ENCODE measurements at regions not wholly inside any gene's neighbourhood (a gene's known extent, or its start where the extent isn't known, plus 50 kb on each side); places are given as distances from the start of the nearest gene placed in this dataset.

DNA sequence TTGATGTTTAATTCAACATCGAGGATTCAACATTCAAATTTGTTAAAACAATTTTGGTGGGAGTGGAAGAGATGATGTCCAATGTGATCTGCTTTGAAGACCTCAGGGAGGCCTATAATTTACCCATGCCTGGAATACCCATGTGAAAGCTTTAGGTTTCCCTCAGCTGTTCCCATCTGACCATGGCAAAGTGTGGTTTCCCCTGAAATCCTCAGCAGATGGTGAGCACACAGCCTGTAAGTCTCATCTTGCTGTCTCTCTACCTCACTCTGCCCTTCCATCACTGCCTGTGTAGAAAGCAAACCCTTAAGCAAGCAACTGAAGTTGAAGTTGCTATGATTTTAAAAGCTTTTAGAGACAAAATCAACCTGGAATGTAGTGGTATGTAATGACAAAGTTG lies 80.1 kb upstream of the ATF3 start:
- no peak for DNase-seq

DNA sequence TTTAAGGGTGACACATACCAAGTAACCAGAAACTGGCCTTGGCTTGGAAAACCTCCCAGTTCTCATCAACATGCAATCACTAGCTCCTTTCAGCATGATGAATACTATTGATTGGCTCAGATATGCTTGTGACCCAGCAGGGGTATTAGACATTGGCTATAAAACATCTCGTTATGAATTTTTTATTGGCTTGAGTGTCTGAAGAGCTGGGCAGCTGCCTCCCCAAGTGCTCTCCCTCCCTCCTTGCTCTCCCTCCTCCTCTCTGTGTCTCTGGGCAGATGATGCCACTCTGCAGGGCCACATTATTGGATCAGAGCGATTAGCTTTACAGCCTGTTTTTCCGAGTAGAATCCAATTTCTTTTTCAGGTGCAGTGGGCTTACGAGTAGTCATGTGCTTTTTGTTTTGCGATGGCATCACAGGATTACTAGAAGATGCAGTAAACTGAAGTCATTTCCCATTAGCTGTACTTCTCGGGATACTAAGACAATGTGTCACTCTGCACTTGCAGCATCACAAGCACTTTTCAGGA lies 79.3 kb upstream of the ATF3 start:
- no peak for DNase-seq

DNA sequence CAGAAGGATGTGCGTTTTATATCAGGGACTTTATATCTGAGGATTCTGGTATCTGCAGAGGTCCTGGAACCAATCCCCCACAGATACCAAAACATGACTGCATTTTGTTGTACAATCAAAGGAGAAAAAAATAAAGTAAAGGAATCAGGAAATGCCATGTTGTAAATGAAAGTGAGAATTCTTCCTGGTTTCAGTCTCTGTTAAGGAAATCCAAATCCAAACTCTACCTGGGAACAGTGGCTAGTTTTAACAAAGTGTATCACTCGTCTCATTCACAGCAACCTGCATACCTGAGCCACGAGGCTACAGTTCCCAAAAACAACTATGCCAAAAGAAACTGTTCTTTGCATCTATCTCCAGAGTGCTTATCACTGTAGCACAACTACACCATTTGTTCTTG lies 77.3 kb upstream of the ATF3 start:
- DNase-seq: no peak

DNA sequence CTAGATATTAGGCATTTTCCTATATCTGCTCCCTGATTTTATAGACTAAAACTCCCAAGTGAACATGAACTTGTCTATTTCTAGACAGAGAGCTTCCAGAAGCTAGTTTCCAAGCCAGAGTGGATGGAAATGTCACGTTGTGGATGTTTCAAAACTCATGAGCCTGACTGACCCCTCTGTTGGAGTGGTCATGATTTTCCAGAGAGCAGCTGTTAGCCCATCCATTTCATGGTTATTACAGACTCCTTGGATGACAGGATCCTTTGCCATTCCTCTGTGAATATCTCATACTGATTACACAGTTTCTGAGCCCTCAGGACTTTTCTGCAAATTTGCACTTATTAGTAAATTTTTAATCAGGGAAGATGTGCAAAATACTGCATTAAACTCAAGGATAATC lies 76.8 kb upstream of the ATF3 start:
- DNase-seq: no peak

DNA sequence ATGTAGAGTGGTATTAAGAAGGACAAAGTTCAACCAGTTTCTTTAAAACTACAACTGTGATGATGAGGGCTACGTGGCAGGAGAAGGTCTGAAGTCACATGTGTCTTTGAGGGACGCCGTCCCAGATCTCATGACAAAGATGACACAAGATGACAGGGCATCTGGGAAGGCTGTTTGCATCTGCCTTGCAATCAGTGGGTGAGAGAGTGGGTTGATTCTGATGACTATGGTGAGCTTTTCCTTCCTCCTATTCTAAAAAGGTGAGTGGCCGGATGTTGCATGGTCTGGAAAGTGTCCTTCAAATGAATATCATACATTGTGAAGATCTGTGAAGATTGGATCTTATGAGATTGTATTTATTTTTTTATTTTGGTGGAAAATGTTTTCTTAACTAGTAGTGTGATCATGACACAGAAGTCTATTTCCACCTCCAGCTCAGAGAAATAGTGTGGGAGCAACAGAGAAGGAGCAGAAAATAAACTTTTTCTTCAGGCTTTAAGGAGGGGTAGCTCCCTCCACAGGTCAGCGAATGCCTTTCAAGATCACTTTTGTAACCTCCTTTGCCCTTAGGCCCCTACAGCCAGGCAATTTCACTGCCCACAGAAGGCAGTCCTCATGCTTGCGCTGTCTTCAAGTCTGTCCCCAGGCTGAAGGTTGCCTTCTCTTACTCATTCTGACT lies 76.0 kb upstream of the ATF3 start:
- no peak for DNase-seq

DNA sequence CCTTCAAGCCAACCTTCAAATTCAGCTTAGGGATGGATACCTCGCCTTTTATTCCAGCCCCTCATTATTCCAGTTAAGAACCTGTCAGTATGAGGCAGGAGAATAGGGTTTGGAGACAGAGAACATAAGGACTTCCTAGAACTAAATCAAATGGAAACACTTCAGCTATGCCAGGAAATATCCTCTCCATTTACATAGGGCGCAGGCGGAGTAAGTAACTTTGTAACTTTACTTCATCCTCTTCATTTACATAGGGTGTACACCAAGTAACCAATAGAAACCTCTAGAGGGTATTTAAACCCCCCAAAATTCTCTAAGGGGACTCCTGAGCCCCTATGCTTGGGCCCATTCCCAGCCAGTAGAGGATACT lies 75.4 kb upstream of the ATF3 start:
- DNase-seq: no peak

DNA sequence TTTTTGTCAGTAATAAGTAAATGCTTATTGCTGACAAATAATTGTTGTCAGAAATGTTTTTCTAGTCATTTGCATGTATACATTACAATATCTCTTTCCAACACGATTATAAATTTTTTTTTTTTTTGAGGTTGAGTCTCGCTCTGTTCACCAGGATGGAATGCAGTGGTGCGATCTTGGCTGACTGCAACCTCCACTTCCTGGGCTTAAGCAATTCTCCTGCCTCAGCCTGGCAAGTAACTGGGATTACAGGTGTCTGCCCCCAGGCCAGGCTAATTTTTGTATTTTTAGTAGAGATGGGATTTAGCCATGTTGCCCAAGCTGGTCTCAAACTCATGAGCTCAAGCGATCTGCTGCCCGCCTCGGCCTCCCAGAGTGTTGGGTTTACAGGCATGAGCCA lies 72.0 kb upstream of the ATF3 start:
- DNase-seq: no peak

DNA sequence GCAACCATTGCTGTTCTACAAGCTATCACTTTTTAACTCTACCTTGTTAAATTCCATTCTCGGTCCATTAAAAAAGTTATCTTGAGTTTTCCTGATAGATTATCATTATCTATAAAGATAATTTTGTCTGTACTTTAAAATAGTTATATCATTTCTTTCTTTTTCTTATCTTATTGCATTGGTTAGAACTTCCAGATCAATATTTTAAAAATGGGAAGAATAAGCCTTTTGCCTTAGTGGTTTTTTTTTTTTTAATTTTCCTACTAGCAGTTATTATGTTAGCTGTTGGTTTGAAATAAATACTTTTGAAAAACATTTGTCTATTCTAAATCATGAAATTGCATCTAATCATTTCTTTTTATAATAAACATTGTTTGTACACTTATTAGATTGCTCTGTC lies 71.0 kb upstream of the ATF3 start:
- DNase-seq: no peak

DNA sequence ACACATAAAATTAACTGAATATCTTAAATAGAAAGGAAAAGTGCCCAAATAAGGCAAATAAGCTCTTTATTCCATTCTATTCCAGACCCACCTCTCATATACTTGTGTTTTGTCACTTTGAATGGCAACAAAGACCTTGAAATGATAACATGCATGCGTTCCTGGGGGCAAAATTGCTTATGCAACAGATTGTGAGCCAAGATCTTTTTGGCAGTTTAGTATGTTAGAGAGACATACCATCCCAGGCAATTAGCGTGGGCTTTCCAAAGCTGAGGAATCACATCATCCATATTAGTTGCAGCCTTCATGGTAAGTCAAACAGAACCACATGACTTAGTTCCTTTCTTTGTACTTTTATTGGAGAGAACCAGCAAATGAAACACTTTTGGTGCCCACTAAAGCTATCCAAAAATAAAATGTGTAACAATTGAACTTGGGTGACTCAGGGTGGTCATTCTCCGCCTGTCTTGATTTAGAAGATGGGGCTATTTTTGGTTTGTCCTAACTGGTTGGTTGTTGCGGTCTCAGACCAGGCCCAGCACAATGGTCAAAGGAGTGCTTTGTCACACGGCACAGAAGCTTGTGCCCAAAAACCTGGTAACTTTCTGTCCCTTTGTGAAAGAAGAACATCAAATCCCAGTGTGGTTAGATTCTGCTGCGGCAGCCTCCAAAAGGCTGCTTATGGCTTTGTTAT lies 68.7 kb upstream of the ATF3 start:
- DNase-seq: no peak

DNA sequence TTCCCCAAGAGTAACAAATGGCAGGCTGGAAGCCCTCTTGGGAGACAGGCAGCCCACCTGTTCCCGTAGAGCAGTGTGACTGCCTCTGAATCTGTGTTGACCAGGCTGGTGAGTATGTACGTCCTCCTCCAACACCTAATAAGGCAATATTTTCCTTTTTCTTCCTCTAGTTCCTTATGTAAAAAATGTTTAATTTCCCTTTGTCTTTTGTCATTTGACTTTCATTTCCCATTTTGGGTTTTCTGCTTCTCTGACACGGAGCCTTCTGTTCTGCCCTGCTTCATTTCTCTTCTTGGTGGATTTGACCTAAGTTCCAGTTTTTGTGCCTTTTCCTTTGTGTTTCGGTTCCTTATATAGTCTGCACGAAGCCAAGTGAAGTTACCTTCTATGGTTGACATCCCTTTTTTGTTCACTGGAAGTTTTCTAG lies 65.8 kb upstream of the ATF3 start:
- no peak for DNase-seq

DNA sequence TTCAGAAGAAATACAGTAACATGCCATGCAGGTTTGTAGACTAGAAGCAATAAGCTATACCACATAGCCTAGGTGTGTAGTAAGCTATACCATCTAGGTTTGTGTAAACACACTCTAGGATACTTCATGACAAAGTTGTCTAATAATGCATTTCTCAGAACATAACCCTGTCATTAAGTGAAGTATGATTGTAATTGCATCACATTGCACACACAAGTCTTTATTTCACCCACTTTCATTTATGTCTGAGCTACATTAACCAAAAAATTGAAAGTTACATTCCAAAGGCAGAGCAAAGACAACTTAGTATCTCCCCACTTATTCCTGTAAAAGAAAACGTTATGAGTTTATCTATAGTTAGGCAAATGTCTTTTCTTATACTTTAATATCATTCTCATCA lies 64.5 kb upstream of the ATF3 start:
- DNase-seq: no peak

DNA sequence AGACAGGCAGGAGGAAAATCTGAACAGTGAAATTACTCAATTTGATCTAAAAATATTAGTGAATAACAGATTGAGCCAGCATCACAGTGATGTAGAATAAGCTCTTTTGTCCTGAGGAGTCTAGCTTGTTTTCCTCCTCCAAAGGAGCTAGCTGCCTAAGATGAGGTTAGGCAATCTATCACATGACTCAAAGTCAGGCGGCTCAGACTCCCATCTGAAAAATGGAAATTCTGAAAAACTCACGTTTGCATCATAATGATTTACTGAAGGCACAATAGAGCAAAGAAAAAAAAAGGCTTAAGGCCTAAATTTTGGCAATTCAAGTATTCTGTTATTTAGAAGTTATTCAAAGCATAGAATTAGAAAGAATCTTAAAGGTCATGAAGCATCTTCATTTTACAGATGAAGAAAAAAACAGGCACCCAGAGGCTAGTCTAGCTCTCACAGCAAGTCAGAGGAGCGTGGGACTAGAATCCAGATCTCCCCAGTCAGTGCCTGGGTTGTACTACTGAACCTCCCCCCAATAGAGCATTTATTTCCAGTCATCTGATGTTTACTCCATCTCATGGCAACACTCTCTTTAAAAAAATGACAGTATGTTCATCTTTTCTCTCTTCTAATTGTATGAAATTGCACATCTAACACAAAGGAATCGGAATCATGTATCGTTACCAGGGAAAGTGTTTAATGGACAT lies 62.5 kb upstream of the ATF3 start:
- no peak for DNase-seq

DNA sequence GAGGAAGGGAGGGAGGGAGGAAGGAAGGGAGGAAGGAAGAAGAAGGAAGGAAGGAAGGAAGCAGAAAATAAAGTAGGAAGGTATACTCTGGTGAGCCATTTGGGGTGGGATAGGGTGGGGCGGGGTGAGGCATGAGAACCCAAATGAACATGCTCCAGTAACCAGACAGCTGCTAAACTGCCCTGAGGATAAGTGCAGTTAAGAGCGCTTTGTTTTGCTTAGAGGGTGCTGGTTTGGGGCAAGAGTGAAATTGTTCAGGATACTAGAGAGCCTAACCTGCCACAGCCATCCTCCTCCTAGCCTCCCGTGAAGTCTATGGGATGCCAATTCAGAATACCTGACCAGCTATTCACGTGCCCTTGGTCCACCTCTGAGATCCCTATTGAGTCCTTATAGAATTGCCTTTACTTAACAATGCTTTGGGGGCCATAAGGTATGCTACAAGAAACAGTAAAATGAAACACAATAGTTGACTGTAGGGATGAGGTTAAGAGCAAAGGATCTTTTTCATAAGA lies 59.0 kb upstream of the ATF3 start:
- DNase-seq: no peak

DNA sequence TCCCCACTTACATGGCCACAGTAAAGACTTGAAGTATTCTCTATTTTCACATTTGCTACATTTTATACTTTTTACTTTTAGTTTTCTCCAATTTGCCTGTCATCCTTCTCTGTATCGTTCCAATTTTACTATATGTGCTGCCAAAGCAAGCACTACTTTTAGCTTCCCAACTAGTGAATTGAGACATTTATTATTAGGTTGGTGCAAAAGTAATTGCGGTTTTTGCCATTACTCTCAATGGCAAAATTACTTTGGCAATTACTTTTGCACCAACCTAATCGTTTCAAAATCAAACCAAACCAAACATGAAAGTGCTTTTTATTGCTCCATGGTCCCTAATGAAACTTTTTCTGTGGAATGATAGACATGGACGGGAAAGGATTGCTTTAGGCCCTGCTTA lies 56.6 kb upstream of the ATF3 start:
- DNase-seq: no peak

DNA sequence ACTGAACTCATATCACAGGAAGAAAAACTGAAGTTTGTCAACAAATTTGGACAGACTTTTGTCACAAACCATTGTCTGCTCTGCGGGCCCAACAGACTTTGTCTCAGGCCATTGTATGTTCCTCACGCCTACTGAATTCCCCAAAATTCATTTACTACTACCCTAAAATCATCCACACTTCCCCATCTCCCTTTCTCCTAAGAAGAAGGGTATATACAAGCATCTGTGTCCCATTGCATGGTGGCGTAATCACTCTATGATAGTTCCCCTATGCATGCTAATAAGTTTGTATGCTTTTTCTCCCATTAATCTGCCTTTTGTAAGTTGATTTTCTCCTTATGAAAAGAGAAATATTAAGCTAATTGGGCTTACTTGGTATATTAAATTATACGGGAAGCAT lies 54.9 kb upstream of the ATF3 start:
- DNase-seq: no peak

DNA sequence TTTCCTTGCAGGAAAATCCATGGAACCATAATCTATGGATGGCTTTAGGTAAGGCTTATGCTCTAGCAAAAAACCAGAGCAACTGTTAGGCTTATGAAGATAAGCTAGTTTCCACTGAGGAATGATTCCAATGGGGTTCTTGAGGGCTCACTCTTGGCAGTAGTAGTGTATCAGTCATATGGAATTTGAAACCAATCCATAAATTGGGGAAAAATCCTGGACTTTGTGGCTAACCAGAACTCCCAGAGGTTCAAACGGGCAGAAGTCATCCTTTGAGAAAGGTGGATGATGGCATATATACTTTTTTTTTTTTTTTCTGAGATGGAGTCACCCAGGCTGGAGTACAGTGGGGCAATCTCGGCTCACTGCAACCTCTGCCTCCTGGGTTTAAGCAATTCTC lies 54.2 kb upstream of the ATF3 start:
- DNase-seq: no peak

DNA sequence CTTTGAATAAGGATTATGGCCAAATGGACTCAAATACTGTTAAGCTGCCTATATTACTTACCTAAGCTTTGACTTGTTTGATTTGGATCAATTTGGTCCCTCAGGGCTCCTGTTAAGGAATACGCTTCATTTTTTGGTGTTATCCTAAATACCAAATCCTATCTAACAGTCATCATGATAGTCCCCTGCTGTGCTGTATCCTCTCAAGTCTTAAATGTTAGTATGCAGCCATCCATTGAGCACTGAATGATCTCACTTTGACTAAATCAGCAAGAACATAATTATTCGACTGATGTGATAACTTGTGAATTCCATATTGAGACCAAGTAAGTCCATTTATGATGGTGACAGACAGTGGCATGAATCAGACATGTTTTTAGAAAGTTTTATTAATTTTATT lies 53.1 kb upstream of the ATF3 start:
- DNase-seq: no peak

DNA sequence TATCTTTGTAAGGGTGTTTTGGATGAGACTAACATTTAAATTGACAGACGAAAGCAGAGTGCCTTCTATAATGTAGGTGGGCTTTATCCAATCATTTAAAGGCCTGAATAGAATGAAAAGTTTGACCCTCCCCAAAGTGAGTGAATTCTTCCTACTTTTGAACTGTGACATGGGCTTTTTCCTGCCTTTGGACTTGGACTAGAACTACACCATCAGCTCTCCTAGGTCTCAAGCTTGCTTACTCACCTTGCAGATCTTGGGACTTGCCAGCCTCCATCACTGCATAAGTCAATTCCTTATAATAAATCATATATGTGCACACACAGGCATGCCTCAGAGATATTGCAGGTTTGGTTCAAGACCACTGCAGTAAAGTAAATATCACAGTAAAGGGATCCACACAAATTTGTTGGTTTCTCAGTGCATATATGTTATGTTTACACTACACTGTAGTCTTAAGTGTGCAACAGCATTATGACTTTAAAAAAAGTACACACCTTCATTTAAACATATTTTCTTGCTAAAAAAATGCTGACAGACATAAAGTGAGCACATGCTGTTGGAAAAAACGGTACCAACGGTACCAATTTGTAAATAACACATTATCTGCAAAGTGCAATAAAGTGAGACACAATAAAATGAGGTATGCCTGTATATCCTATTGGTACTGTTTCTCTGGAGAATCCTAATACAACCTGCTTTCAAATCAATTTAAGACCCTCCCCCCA lies 51.6 kb upstream of the ATF3 start:
- no peak for DNase-seq

DNA sequence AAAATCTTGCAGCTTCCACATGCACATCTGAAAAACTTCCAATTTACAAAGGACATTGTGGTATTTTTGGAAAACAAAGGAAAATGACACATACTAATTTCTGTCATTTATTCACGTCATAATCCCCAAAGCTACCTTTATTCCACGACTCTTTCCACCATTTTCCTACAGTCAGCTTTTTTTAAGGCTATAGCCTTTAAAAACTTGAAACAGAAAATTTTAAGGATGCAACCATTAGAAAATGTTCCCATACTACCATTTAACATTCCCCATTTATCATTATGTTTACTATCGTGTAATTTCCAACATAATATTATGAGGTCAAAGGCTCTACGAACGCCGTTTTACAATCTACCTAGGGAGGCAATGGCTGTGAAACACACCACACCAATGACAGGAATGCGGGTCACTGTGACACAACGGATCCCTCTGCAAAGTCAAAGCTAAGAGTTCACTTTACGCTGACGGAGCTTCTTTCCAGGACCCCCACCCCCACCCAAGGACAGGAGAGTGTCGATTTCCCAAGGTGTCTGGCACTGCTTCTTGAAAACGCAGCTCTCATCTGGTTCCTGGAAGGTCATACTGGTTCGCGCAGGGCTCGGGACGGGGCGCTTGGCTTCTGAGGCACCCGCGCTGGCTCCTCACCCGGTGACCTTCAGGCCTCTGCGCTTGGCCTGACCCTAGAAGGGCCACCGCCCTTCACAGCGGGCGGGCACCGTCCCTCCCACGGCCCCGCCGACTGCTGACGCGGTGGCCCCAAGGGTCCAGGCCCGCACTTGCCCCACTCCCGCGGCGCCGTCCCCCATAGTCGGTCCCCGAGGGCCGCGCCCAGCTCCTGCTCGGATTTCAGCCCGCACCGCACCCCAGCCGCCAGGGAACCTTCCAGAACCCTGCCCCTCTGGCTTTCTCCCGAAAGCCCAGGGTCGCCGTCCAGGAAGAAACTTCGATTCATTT lies 50.5 kb upstream of the ATF3 start:
- no peak for DNase-seq

DNA sequence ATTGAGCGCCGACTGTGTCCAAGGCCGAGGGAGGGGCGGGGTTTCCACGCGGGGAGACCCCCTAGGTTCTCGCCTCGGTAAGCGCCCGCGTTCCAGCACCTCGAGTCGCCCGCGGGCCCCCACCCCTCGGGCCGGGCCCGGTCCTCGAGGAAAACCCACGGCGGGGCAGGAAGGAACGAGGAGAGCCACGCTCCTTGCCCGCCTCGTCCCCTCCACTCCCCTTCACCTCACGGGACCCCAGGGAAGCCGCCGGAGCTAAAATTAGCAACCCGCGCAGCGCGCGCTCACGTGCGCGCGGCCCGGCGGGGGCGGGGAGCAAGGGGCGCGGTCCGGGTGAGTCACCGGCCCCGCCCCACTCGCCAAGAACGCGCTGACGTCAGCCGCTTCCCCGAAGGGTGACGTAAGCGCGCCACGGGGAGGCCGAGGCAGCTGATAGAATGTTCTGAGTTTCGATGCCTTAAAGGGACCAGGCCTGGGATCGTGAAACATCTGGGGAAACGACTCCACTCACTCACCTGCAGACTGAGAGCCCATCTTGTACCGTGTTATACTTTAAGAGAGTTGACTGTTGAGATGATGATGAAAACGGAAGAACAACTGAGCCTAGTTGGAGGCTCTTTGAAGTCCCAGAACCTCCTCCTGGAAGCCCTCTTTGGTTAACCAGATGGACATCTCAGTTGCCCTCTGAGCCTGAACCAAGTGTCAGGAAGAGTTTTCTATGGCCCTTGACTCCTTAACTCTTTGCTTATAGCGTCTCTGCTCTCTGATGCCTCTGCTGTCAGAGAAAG lies 49.7 kb upstream of the ATF3 start:
- peak; percentile 60 for DNase-seq
